ENCODE measurements at regions not wholly inside any gene's neighbourhood (a gene's known extent, or its start where the extent isn't known, plus 50 kb on each side); places are given as distances from the start of the nearest gene placed in this dataset.

GRCh38 chr5:125138266-125138665 is 391.8 kb upstream of the ZNF608 start:
- Histone ChIP-seq H3K27ac (ENCODE audit: low read depth, low read length, poor library complexity, severe bottlenecking) (no peak overlapping the region), H3K36me3 (ENCODE audit: insufficient read depth, low read length) (no peaks in the 10 kb centered on the region), H3K4me1 (ENCODE audit: insufficient read depth, low read length, poor library complexity, severe bottlenecking) (peaks cover 7% of the 10 kb centered on the region), H3K4me2 (ENCODE audit: low read length) (no peak overlapping the region), H3K9me3 (ENCODE audit: low read length) (no peaks in the 10 kb centered on the region), H4K20me1 (ENCODE audit: insufficient read depth, low read length) (no peaks in the 10 kb centered on the region), H3K9me2 (ENCODE audit: insufficient read depth, low read length) (no peaks in the 10 kb centered on the region), H3K79me2 (ENCODE audit: insufficient read depth, low read depth, low read length) (no peaks in the 10 kb centered on the region), H2AFZ (ENCODE audit: low read length) (no peak overlapping the region), H3K4me3 (ENCODE audit: low read depth, low read length, poor library complexity, severe bottlenecking) (no peak overlapping the region)
- DNase-seq (ENCODE audit: low spot score), result no peak
- no TSS peak for BruUV-seq (replicated peaks)
- TF ChIP-seq EZH2phosphoT487 (IDR thresholded peaks at IDR 0.05; ENCODE audit: borderline replicate concordance, low read depth, low read length), result no peak
- no peak for TF ChIP-seq CTCF (conservative IDR thresholded peaks at IDR 0.05; ENCODE audit: low read length)
- intact Hi-C loops (cut with micrococcal nuclease; ENCODE audit: unreplicated experiment), result no loop called here
- POLR2A ChIA-PET, result interaction anchor here (0.9 to 1.3 kb wide), 2 partner anchors 13 to 283 kb away, joined by 3 to 5 read pairs; no protein-coding TSS in a partner anchor
- CTCF ChIA-PET (ENCODE audit: unreplicated experiment), result no interaction called here

GRCh38 chr5:125139590-125139989 is 393.2 kb upstream of the ZNF608 start:
- Histone ChIP-seq H4K20me1 (ENCODE audit: insufficient read depth, low read length) (no peaks in the 10 kb centered on the region), H2AFZ (ENCODE audit: low read length) (no peak overlapping the region), H3K79me2 (ENCODE audit: insufficient read depth, low read depth, low read length) (no peaks in the 10 kb centered on the region), H3K27ac (ENCODE audit: low read depth, low read length, poor library complexity, severe bottlenecking) (no peak overlapping the region), H3K9me2 (ENCODE audit: insufficient read depth, low read length) (no peaks in the 10 kb centered on the region), H3K9me3 (ENCODE audit: low read length) (no peaks in the 10 kb centered on the region), H3K4me1 (ENCODE audit: insufficient read depth, low read length, poor library complexity, severe bottlenecking) (peaks cover 19% of the 10 kb centered on the region), H3K4me3 (ENCODE audit: low read depth, low read length, poor library complexity, severe bottlenecking) (no peak overlapping the region), H3K36me3 (ENCODE audit: insufficient read depth, low read length) (no peaks in the 10 kb centered on the region), H3K4me2 (ENCODE audit: low read length) (no peak overlapping the region)
- CTCF ChIA-PET (ENCODE audit: unreplicated experiment), result no interaction called here
- no TSS peak for BruUV-seq (replicated peaks)
- no peak for TF ChIP-seq CTCF (conservative IDR thresholded peaks at IDR 0.05; ENCODE audit: low read length)
- no peak for TF ChIP-seq EZH2phosphoT487 (IDR thresholded peaks at IDR 0.05; ENCODE audit: borderline replicate concordance, low read depth, low read length)
- intact Hi-C loops (cut with micrococcal nuclease; ENCODE audit: unreplicated experiment), result no loop called here
- POLR2A ChIA-PET, result interaction anchor here (1.1 kb wide), 1 partner anchor 11 kb away, joined by 4 read pairs; no protein-coding TSS in a partner anchor
- no peak for DNase-seq (ENCODE audit: low spot score)

GRCh38 chr5:125140220-125140619 is 393.8 kb upstream of the ZNF608 start:
- Histone ChIP-seq H3K4me1 (ENCODE audit: insufficient read depth, low read length, poor library complexity, severe bottlenecking) (peaks cover 19% of the 10 kb centered on the region), H4K20me1 (ENCODE audit: insufficient read depth, low read length) (no peaks in the 10 kb centered on the region), H3K4me3 (ENCODE audit: low read depth, low read length, poor library complexity, severe bottlenecking) (no peak overlapping the region), H3K9me3 (ENCODE audit: low read length) (no peaks in the 10 kb centered on the region), H3K27ac (ENCODE audit: low read depth, low read length, poor library complexity, severe bottlenecking) (no peak overlapping the region), H3K9me2 (ENCODE audit: insufficient read depth, low read length) (no peaks in the 10 kb centered on the region), H3K4me2 (ENCODE audit: low read length) (no peak overlapping the region), H3K36me3 (ENCODE audit: insufficient read depth, low read length) (no peaks in the 10 kb centered on the region), H3K79me2 (ENCODE audit: insufficient read depth, low read depth, low read length) (no peaks in the 10 kb centered on the region), H2AFZ (ENCODE audit: low read length) (no peak overlapping the region)
- no peak for DNase-seq (ENCODE audit: low spot score)
- intact Hi-C loops (cut with micrococcal nuclease; ENCODE audit: unreplicated experiment), result no loop called here
- TF ChIP-seq EZH2phosphoT487 (IDR thresholded peaks at IDR 0.05; ENCODE audit: borderline replicate concordance, low read depth, low read length), result no peak
- TF ChIP-seq CTCF (conservative IDR thresholded peaks at IDR 0.05; ENCODE audit: low read length), result no peak
- ChIA-PET CTCF (ENCODE audit: unreplicated experiment) (no interaction called here), POLR2A (interaction anchor here (1.1 kb wide), 1 partner anchor 11 kb away, joined by 4 read pairs; no protein-coding TSS in a partner anchor)
- no TSS peak for BruUV-seq (replicated peaks)
